Suppressor macrophage treated with lipopolysaccharide for 4 hours (primary cell): ENCODE measurements at regions not wholly inside any gene's neighbourhood (a gene's known extent, or its start where the extent isn't known, plus 50 kb on each side); places are given as distances from the start of the nearest gene placed in this dataset.
A peak's percentile ranks its signal among the peaks of the same experiment; 100 is the strongest.
"Not testable (repeated sequence)": the region's sequence is repeated elsewhere in the genome, so short reads cannot be mapped to it uniquely, and the experiment has no call there.

Experiments used
- DNase-seq: peaks from one replicate; pipeline ENCODE4 v3.0.0-alpha.2; 2020

GRCh38 chr6:140559458-140559857, 1185.0 kb upstream of the CITED2 start:
- no peak for DNase-seq

GRCh38 chr6:140554421-140554820, 1180.0 kb upstream of the CITED2 start:
- DNase-seq, result no peak

- no peak for DNase-seq
Measured at GRCh38 chr6:140548366-140548765, 1173.9 kb upstream of the CITED2 start.

GRCh38 chr6:140546640-140547039, 1172.2 kb upstream of the CITED2 start:
- no peak for DNase-seq

- no peak for DNase-seq
Measured at GRCh38 chr6:140544431-140544830, 1170.0 kb upstream of the CITED2 start.

- no peak for DNase-seq
Measured at GRCh38 chr6:140542863-140543262, 1168.4 kb upstream of the CITED2 start.

GRCh38 chr6:140541288-140541687, 1166.8 kb upstream of the CITED2 start:
- no peak for DNase-seq

- DNase-seq, result no peak
Measured at GRCh38 chr6:140540743-140541142, 1166.3 kb upstream of the CITED2 start.

- DNase-seq, result no peak
Measured at GRCh38 chr6:140538926-140539325, 1164.5 kb upstream of the CITED2 start.

GRCh38 chr6:140537834-140538705, 1163.6 kb upstream of the CITED2 start:
- DNase-seq, result no peak

GRCh38 chr6:140537211-140537610, 1162.8 kb upstream of the CITED2 start:
- DNase-seq, result no peak

GRCh38 chr6:140535511-140535910, 1161.1 kb upstream of the CITED2 start:
- no peak for DNase-seq

- no peak for DNase-seq
Measured at GRCh38 chr6:140533526-140533925, 1159.1 kb upstream of the CITED2 start.

GRCh38 chr6:140504776-140505175, 1130.3 kb upstream of the CITED2 start:
- no peak for DNase-seq

- no peak for DNase-seq
Measured at GRCh38 chr6:140500849-140501248, 1126.4 kb upstream of the CITED2 start.

- no peak for DNase-seq
Measured at GRCh38 chr6:140499607-140500006, 1125.2 kb upstream of the CITED2 start.

- no peak for DNase-seq
Measured at GRCh38 chr6:140494321-140495108, 1120.1 kb upstream of the CITED2 start.

- DNase-seq, result not testable (repeated sequence)
Measured at GRCh38 chr6:140493470-140493869, 1119.0 kb upstream of the CITED2 start.

GRCh38 chr6:140490081-140490480, 1115.6 kb upstream of the CITED2 start:
- peak; percentile 37 for DNase-seq

- no peak for DNase-seq
Measured at GRCh38 chr6:140487586-140487985, 1113.1 kb upstream of the CITED2 start.

GRCh38 chr6:140486450-140487361, 1112.3 kb upstream of the CITED2 start:
- no peak for DNase-seq

GRCh38 chr6:140485740-140486449, 1111.4 kb upstream of the CITED2 start:
- peak; percentile 84 for DNase-seq
